OCI-LY3 (cell line): ENCODE measurements at regions not wholly inside any gene's neighbourhood (a gene's known extent, or its start where the extent isn't known, plus 50 kb on each side); places are given as distances from the start of the nearest gene placed in this dataset.
"Not testable (repeated sequence)": the region's sequence is repeated elsewhere in the genome, so short reads cannot be mapped to it uniquely, and the experiment has no call there.

Source experiments
- H2AFZ ChIP-seq: fragments of 200-600, 300-600 bp; shearing (Covaris generic); 2 replicates; pipeline ENCODE4 v1.6.0; 2014; ENCODE audit warnings: antibody characterized with exemption, low read depth, low read length
- H3K27ac ChIP-seq: fragments of 200-600, 300-600 bp; sonication (generic); 2 replicates; pipeline ENCODE4 v1.5.1; 2014; ENCODE audit warnings: mild to moderate bottlenecking, low read length, moderate library complexity, mixed read lengths
- H3K27me3 ChIP-seq: fragments of 200-600, 300-600 bp; sonication (generic); 2 replicates; pipeline ENCODE4 v1.6.1; 2014; ENCODE audit warnings: low read depth, low read length, mixed read lengths
- H3K36me3 ChIP-seq: fragments of 200-600, 300-600 bp; sonication (generic); replicated peaks from 2 replicates; pipeline ENCODE3; 2014; ENCODE audit warnings: low read depth, low read length, mixed read lengths
- H3K4me1 ChIP-seq: fragments of 300-600, 200-600 bp; sonication (generic); 2 replicates; pipeline ENCODE4 v1.6.1; 2014; ENCODE audit warnings: low read length, mixed read lengths
- H3K4me2 ChIP-seq: fragments of 200-600, 300-600 bp; sonication (generic); 2 replicates; pipeline ENCODE4 v1.6.1; 2014; ENCODE audit warnings: low read length, mixed read lengths
- H3K4me3 ChIP-seq: fragments of 300-600, 200-600 bp; sonication (generic); 2 replicates; pipeline ENCODE4 v1.5.1; 2014; ENCODE audit warnings: antibody characterized with exemption, mild to moderate bottlenecking, low read length, moderate library complexity
- H3K79me2 ChIP-seq: fragments of 300-600, 200-600 bp; shearing (Covaris generic); 2 replicates; pipeline ENCODE4 v1.6.1; 2014; ENCODE audit warnings: mild to moderate bottlenecking, low read length, mixed read lengths
- H3K9ac ChIP-seq: fragments of 300-600, 200-600 bp; shearing (Covaris generic); 2 replicates; pipeline ENCODE4 v1.6.0; 2014; ENCODE audit warnings: mild to moderate bottlenecking, low read length, moderate library complexity
- H3K9me3 ChIP-seq: fragments of 200-600, 300-600 bp; shearing (Covaris generic); 2 replicates; pipeline ENCODE4 v1.6.1; 2014; ENCODE audit warnings: low read length, mixed read lengths; ENCODE audit not compliant: insufficient read depth
- H4K20me1 ChIP-seq: fragments of 200-600, 300-600 bp; sonication (generic); 2 replicates; pipeline ENCODE4 v1.6.1; 2016; ENCODE audit warnings: low read length, mixed read lengths; ENCODE audit not compliant: insufficient read depth
- CTCF ChIP-seq: fragments of 200-600, 300-600 bp; sonication (generic); IDR thresholded peaks from 2 replicates; pipeline ENCODE4 v1.5.1; 2014; ENCODE audit warnings: antibody characterized with exemption, low read length, low read depth
- EZH2phosphoT487 ChIP-seq: fragments of 200-600 bp; shearing (Covaris generic); IDR thresholded peaks from 2 replicates; pipeline ENCODE4 v1.6.1; 2018; ENCODE audit warnings: antibody characterized with exemption, mixed run types, low read depth

GRCh38 chr7:82668676-82669075 lies 225.1 kb upstream of the CACNA2D1 start:
- no peaks in the 10 kb centered on the region for H3K4me1 ChIP-seq
- no peaks in the 10 kb centered on the region for H3K36me3 ChIP-seq
- TF ChIP-seq CTCF (no peak), EZH2phosphoT487 (no peak)

GRCh38 chr7:82665966-82666507 lies 222.5 kb upstream of the CACNA2D1 start:
- Histone ChIP-seq H3K4me1 (no peaks in the 10 kb centered on the region), H3K36me3 (no peaks in the 10 kb centered on the region), H3K27me3 (no peaks in the 10 kb centered on the region), H2AFZ (no peak overlapping the region), H3K27ac (no peak overlapping the region), H3K79me2 (no peaks in the 10 kb centered on the region), H3K9me3 (no peaks in the 10 kb centered on the region), H3K4me3 (no peak overlapping the region), H3K9ac (no peak overlapping the region), H4K20me1 (no peaks in the 10 kb centered on the region), H3K4me2 (no peak overlapping the region)
- TF ChIP-seq EZH2phosphoT487 (no peak), CTCF (no peak)

More at GRCh38 chr7:82668676-82669075, 225.1 kb upstream of the CACNA2D1 start:
- Histone ChIP-seq H3K9me3 (no peaks in the 10 kb centered on the region), H3K4me2 (no peak overlapping the region), H3K9ac (no peak overlapping the region), H4K20me1 (no peaks in the 10 kb centered on the region), H3K4me3 (no peak overlapping the region), H2AFZ (no peak overlapping the region), H3K79me2 (no peaks in the 10 kb centered on the region), H3K27ac (no peak overlapping the region), H3K27me3 (no peaks in the 10 kb centered on the region)

GRCh38 chr7:82655965-82656364 lies 212.4 kb upstream of the CACNA2D1 start:
- H3K79me2 ChIP-seq: no peaks in the 10 kb centered on the region
- H4K20me1 ChIP-seq: no peaks in the 10 kb centered on the region
- H3K27ac ChIP-seq: no peak overlapping the region
- no peak overlapping the region for H3K4me2 ChIP-seq
- TF ChIP-seq CTCF (no peak), EZH2phosphoT487 (no peak)
- no peak overlapping the region for H3K4me3 ChIP-seq
- no peaks in the 10 kb centered on the region for H3K36me3 ChIP-seq
- H2AFZ ChIP-seq: no peak overlapping the region
- no peaks in the 10 kb centered on the region for H3K4me1 ChIP-seq
- no peak overlapping the region for H3K9ac ChIP-seq
- H3K9me3 ChIP-seq: no peaks in the 10 kb centered on the region
- H3K27me3 ChIP-seq: no peaks in the 10 kb centered on the region

- not testable (repeated sequence) for H4K20me1 ChIP-seq
These were observed 206.5 kb upstream of the CACNA2D1 start for GRCh38 chr7:82650095-82650494.

GRCh38 chr7:82633592-82633991 lies 190.0 kb upstream of the CACNA2D1 start:
- TF ChIP-seq EZH2phosphoT487 (no peak), CTCF (no peak)

More at GRCh38 chr7:82650095-82650494, 206.5 kb upstream of the CACNA2D1 start:
- not testable (repeated sequence) for H3K79me2 ChIP-seq, H3K27me3 ChIP-seq, H3K4me1 ChIP-seq, H2AFZ ChIP-seq, H3K27ac ChIP-seq, H3K4me3 ChIP-seq, H3K36me3 ChIP-seq, H3K4me2 ChIP-seq, H3K9ac ChIP-seq, H3K9me3 ChIP-seq

More at GRCh38 chr7:82633592-82633991, 190.0 kb upstream of the CACNA2D1 start:
- H3K9ac ChIP-seq: no peak overlapping the region
- no peaks in the 10 kb centered on the region for H3K79me2 ChIP-seq
- H3K27me3 ChIP-seq: no peaks in the 10 kb centered on the region
- H3K4me2 ChIP-seq: no peak overlapping the region
- peaks cover 4% of the 10 kb centered on the region for H3K4me1 ChIP-seq
- H3K36me3 ChIP-seq: no peaks in the 10 kb centered on the region
- no peak overlapping the region for H3K4me3 ChIP-seq
- H3K27ac ChIP-seq: no peak overlapping the region
- H4K20me1 ChIP-seq: no peaks in the 10 kb centered on the region
- no peaks in the 10 kb centered on the region for H3K9me3 ChIP-seq
- no peak overlapping the region for H2AFZ ChIP-seq
